ENCODE measurements at regions not wholly inside any gene's neighbourhood (a gene's known extent, or its start where the extent isn't known, plus 50 kb on each side); places are given as distances from the start of the nearest gene placed in this dataset.
"Not testable (repeated sequence)": the region's sequence is repeated elsewhere in the genome, so short reads cannot be mapped to it uniquely, and the experiment has no call there.

DNA sequence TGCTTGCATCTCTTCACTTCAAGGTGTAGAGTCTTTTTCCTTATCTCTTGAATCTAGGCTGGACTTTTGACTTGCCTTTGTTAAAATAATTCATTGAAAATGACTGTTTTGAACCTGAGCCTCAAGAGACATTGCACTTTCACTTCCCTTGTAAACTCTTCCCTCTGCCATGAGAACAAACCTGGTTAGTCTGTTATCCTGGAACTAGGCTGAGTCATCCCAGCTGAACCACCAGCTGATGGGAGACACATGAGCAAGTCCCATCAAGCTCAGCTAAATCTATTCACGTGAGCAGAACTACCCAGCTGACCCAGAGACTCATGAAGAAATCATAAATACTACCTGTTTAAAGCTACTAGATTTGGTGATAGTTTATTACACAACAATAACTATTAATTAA, 202.3 kb upstream of the CENPE start:
- no peaks in the 10 kb centered on the region for H3K9me3 ChIP-seq (ENCODE audit: control extremely low read depth in 1 of 3, control insufficient read depth in 2 of 3, insufficient read depth in 1 of 3, low read length in 2 of 3)
- no peaks in the 10 kb centered on the region for H3K27me3 Mint-ChIP-seq
- no peaks in the 10 kb centered on the region for H3K36me3 ChIP-seq (replicated peaks in 1 of 2; ENCODE audit: control extremely low read depth in 1 of 2, control insufficient read depth in 1 of 2, extremely low read depth in 1 of 2, insufficient read depth in 2 of 2, low read length in 1 of 2)
- intact Hi-C loops (cut with micrococcal nuclease) = no loop called here
- no peaks in the 10 kb centered on the region for H3K27me3 ChIP-seq (replicated peaks in 1 of 4; ENCODE audit: control extremely low read depth in 1 of 4, control insufficient read depth in 3 of 4, insufficient read depth in 4 of 4, low read length in 3 of 4)
- ChIA-PET CTCF (no interaction called here), POLR2A (no interaction called here)
- DNase-seq (no peak), ATAC-seq (ENCODE audit: low read depth) (no peak)
- H3K4me1 Mint-ChIP-seq = no peaks in the 10 kb centered on the region
- no peak overlapping the region for H3K4me2 ChIP-seq (replicated peaks; ENCODE audit: low read depth, low read length, poor library complexity, severe bottlenecking)
- H4K20me1 ChIP-seq (ENCODE audit: control insufficient read depth, insufficient read depth, low read length, poor library complexity, severe bottlenecking) = no peaks in the 10 kb centered on the region
- H3K9ac ChIP-seq (ENCODE audit: low read length) = no peak overlapping the region
- no peak overlapping the region for H3K4me3 Mint-ChIP-seq
- no peaks in the 10 kb centered on the region for H3K9me3 Mint-ChIP-seq (ENCODE audit: insufficient read depth)
- no peak overlapping the region for H2AFZ ChIP-seq (ENCODE audit: insufficient read depth, low read depth, low read length, poor library complexity, severe bottlenecking)
- H3K4me3 ChIP-seq (ENCODE audit: control extremely low read depth in 1 of 5, extremely low read depth in 1 of 5, insufficient read depth in 1 of 5, low read depth in 2 of 5, low read length in 4 of 5) = no peak overlapping the region
- H3K27ac ChIP-seq (ENCODE audit: low read length in 2 of 2) = no peak overlapping the region
- no peaks in the 10 kb centered on the region for H3K4me1 ChIP-seq (ENCODE audit: control insufficient read depth in 2 of 2, insufficient read depth in 2 of 2, low read length in 2 of 2)
- no peaks in the 10 kb centered on the region for H3K79me2 ChIP-seq (ENCODE audit: control insufficient read depth, insufficient read depth, low read length)
- WGBS (ENCODE audit: insufficient coverage) = no CpG with 5 or more reads among the region's 1 CpG
- no peak for TF ChIP-seq EZH2 (IDR thresholded peaks at IDR 0.05; ENCODE audit: borderline replicate concordance, insufficient read depth, low read depth, low read length, poor library complexity, severe bottlenecking)
- TF ChIP-seq, protein P1, sequence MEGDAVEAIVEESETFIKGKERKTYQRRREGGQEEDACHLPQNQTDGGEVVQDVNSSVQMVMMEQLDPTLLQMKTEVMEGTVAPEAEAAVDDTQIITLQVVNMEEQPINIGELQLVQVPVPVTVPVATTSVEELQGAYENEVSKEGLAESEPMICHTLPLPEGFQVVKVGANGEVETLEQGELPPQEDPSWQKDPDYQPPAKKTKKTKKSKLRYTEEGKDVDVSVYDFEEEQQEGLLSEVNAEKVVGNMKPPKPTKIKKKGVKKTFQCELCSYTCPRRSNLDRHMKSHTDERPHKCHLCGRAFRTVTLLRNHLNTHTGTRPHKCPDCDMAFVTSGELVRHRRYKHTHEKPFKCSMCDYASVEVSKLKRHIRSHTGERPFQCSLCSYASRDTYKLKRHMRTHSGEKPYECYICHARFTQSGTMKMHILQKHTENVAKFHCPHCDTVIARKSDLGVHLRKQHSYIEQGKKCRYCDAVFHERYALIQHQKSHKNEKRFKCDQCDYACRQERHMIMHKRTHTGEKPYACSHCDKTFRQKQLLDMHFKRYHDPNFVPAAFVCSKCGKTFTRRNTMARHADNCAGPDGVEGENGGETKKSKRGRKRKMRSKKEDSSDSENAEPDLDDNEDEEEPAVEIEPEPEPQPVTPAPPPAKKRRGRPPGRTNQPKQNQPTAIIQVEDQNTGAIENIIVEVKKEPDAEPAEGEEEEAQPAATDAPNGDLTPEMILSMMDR (IDR thresholded peaks at IDR 0.05) = no peak
- H3K27ac Mint-ChIP-seq = no peak overlapping the region

DNA sequence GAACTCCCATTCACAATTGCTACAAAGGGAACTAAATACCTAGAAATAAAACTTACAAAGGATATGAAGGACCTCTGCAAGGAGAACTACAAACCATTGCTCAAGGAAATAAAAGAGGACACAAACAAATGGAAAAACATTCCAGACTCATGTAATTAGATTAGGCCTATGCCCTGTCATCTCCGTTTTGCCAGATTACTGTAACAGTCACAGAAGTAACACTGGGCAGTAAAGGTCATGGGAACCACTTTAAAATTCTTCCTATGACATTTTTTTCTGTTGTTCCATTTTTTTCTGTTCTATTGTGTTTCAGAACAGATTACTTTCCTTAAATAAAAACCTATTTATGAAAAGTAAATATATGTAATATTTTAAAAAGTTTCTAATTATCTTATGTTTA, 199.4 kb upstream of the CENPE start:
- no peaks in the 10 kb centered on the region for H4K20me1 ChIP-seq (ENCODE audit: control insufficient read depth, insufficient read depth, low read length, poor library complexity, severe bottlenecking)
- no peaks in the 10 kb centered on the region for H3K27me3 ChIP-seq (replicated peaks in 1 of 4; ENCODE audit: control extremely low read depth in 1 of 4, control insufficient read depth in 3 of 4, insufficient read depth in 4 of 4, low read length in 3 of 4)
- H3K27me3 Mint-ChIP-seq = no peaks in the 10 kb centered on the region
- H3K27ac Mint-ChIP-seq = no peak overlapping the region
- ChIA-PET POLR2A (no interaction called here), CTCF (no interaction called here)
- 83% methylated on average over 1 of the region's 1 CpG for WGBS (ENCODE audit: insufficient coverage)
- intact Hi-C loops (cut with micrococcal nuclease) = no loop called here
- H3K79me2 ChIP-seq (ENCODE audit: control insufficient read depth, insufficient read depth, low read length) = no peaks in the 10 kb centered on the region
- TF ChIP-seq, protein P1 (IDR thresholded peaks at IDR 0.05) = no peak
- TF ChIP-seq EZH2 (IDR thresholded peaks at IDR 0.05; ENCODE audit: borderline replicate concordance, insufficient read depth, low read depth, low read length, poor library complexity, severe bottlenecking) = no peak
- no peak overlapping the region for H3K4me2 ChIP-seq (replicated peaks; ENCODE audit: low read depth, low read length, poor library complexity, severe bottlenecking)
- ATAC-seq (ENCODE audit: low read depth) (no peak), DNase-seq (no peak)
- no peak overlapping the region for H3K4me3 Mint-ChIP-seq
- no peak overlapping the region for H3K27ac ChIP-seq (ENCODE audit: low read length in 2 of 2)
- no peak overlapping the region for H3K9ac ChIP-seq (ENCODE audit: low read length)
- H3K36me3 ChIP-seq (replicated peaks in 1 of 2; ENCODE audit: control extremely low read depth in 1 of 2, control insufficient read depth in 1 of 2, extremely low read depth in 1 of 2, insufficient read depth in 2 of 2, low read length in 1 of 2) = no peaks in the 10 kb centered on the region
- H2AFZ ChIP-seq (ENCODE audit: insufficient read depth, low read depth, low read length, poor library complexity, severe bottlenecking) = no peak overlapping the region
- H3K4me3 ChIP-seq (ENCODE audit: control extremely low read depth in 1 of 5, extremely low read depth in 1 of 5, insufficient read depth in 1 of 5, low read depth in 2 of 5, low read length in 4 of 5) = no peak overlapping the region
- no peaks in the 10 kb centered on the region for H3K4me1 Mint-ChIP-seq
- no peaks in the 10 kb centered on the region for H3K9me3 ChIP-seq (ENCODE audit: control extremely low read depth in 1 of 3, control insufficient read depth in 2 of 3, insufficient read depth in 1 of 3, low read length in 2 of 3)
- no peaks in the 10 kb centered on the region for H3K4me1 ChIP-seq (ENCODE audit: control insufficient read depth in 2 of 2, insufficient read depth in 2 of 2, low read length in 2 of 2)
- peaks cover 4% of the 10 kb centered on the region for H3K9me3 Mint-ChIP-seq (ENCODE audit: insufficient read depth)

DNA sequence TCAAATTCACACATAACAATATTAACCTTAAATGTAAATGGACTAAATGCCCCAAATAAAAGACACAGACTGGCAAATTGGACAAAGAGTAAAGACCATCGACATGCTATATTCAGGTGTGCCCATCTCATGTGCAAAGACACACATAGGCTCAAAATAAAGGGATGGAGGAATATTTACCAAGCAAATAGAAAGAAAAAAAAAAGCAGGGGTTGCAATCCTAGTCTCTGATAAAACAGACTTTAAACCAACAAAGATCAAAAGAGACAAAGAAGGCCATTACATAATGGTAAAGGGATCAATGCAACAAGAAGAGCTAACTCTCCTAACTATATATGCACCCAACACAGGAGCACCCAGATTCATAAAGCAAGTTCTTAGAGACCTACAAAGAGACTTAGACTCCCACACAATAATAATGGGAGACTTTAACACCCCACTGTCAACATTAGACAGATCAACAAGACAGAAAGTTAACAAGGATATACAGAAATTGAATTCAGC, 189.4 kb upstream of the CENPE start:
- H2AFZ ChIP-seq (ENCODE audit: insufficient read depth, low read depth, low read length, poor library complexity, severe bottlenecking); DNase-seq; H3K4me3 Mint-ChIP-seq; intact Hi-C loops (cut with micrococcal nuclease); CTCF ChIA-PET; H3K79me2 ChIP-seq (ENCODE audit: control insufficient read depth, insufficient read depth, low read length); H3K4me1 Mint-ChIP-seq; H4K20me1 ChIP-seq (ENCODE audit: control insufficient read depth, insufficient read depth, low read length, poor library complexity, severe bottlenecking); POLR2A ChIA-PET; H3K27me3 ChIP-seq (replicated peaks in 1 of 4; ENCODE audit: control extremely low read depth in 1 of 4, control insufficient read depth in 3 of 4, insufficient read depth in 4 of 4, low read length in 3 of 4); H3K9me3 Mint-ChIP-seq (ENCODE audit: insufficient read depth); H3K9me3 ChIP-seq (ENCODE audit: control extremely low read depth in 1 of 3, control insufficient read depth in 2 of 3, insufficient read depth in 1 of 3, low read length in 2 of 3); H3K36me3 ChIP-seq (replicated peaks in 1 of 2; ENCODE audit: control extremely low read depth in 1 of 2, control insufficient read depth in 1 of 2, extremely low read depth in 1 of 2, insufficient read depth in 2 of 2, low read length in 1 of 2); H3K27me3 Mint-ChIP-seq; H3K4me3 ChIP-seq (ENCODE audit: control extremely low read depth in 1 of 5, extremely low read depth in 1 of 5, insufficient read depth in 1 of 5, low read depth in 2 of 5, low read length in 4 of 5); H3K27ac ChIP-seq (ENCODE audit: low read length in 2 of 2); ATAC-seq (ENCODE audit: low read depth); H3K27ac Mint-ChIP-seq; H3K9ac ChIP-seq (ENCODE audit: low read length); H3K4me1 ChIP-seq (ENCODE audit: control insufficient read depth in 2 of 2, insufficient read depth in 2 of 2, low read length in 2 of 2); H3K4me2 ChIP-seq (replicated peaks; ENCODE audit: low read depth, low read length, poor library complexity, severe bottlenecking): not testable (repeated sequence)
- no CpG with 5 or more reads among the region's 1 CpG for WGBS (ENCODE audit: insufficient coverage)

Data from B cell (primary cell).